Ovary (tissue), 3 donors: ENCODE measurements at regions not wholly inside any gene's neighbourhood (a gene's known extent, or its start where the extent isn't known, plus 50 kb on each side); places are given as distances from the start of the nearest gene placed in this dataset.

ENCODE experiments used
- POLR2A ChIP-seq: fragments of 450-650 bp; IDR thresholded peaks from one replicate; pipeline ENCODE4 v1.6.1; 2017; ENCODE audit warnings: antibody characterized with exemption, mild to moderate bottlenecking, moderate library complexity
- TF ChIP-seq, protein P1 (sequence below), 3 donors: fragments of 450-650 bp in 2 of 3; fragments of 200-600 bp in 1 of 3; IDR thresholded peaks; one replicate each; pipeline versions ENCODE4 v1.5.1 to v1.8.0; 2016 to 2022; ENCODE audit warnings: antibody characterized with exemption in 3 of 3, mild to moderate bottlenecking in 1 of 3
- donor health status: DM: no; HTN: no; CAD: no.

DNA sequence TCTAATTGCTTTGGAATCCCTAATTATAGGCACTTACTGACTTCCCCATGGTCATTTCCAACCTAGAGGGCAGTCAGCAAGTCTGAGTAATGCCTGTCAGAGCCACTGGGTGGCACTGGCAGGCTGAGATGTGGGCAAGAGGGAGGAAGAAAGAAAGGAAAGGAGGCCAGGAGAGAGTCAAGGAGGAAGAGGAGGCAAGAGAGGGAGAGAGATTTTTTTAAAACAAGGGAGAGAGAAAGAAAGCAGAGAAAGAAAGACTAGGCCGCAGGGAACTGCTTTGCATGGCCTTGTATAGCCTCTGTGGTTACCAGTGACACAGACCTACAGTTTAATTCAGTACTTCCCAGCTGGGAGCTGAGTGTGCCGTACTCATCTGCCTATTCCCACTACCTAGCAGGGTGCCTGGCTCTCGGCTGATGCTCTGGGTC lies 210.4 kb upstream of the ADO start:
- TF ChIP-seq, protein P1, sequence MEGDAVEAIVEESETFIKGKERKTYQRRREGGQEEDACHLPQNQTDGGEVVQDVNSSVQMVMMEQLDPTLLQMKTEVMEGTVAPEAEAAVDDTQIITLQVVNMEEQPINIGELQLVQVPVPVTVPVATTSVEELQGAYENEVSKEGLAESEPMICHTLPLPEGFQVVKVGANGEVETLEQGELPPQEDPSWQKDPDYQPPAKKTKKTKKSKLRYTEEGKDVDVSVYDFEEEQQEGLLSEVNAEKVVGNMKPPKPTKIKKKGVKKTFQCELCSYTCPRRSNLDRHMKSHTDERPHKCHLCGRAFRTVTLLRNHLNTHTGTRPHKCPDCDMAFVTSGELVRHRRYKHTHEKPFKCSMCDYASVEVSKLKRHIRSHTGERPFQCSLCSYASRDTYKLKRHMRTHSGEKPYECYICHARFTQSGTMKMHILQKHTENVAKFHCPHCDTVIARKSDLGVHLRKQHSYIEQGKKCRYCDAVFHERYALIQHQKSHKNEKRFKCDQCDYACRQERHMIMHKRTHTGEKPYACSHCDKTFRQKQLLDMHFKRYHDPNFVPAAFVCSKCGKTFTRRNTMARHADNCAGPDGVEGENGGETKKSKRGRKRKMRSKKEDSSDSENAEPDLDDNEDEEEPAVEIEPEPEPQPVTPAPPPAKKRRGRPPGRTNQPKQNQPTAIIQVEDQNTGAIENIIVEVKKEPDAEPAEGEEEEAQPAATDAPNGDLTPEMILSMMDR (IDR thresholded peaks at IDR 0.05), result peak; percentile 50 to 72 (median 65)
- no peak for TF ChIP-seq POLR2A
